Ovary (tissue), 7 donors: ENCODE measurements at regions not wholly inside any gene's neighbourhood (a gene's known extent, or its start where the extent isn't known, plus 50 kb on each side); places are given as distances from the start of the nearest gene placed in this dataset.

Experiments
- DNase-seq, 5 donors: peaks; one replicate each; pipeline ENCODE4 v3.0.0-alpha.2; 2019 to 2020
- H3K27ac ChIP-seq, 2 donors: fragments of 200-600 bp; one replicate each; pipeline versions ENCODE4 v1.5.1 to v1.8.0; 2019 to 2022
- H3K27me3 ChIP-seq: fragments of 200-600 bp; one replicate; pipeline ENCODE4 v1.8.0; 2022
- H3K36me3 ChIP-seq: fragments of 200-600 bp; sonication (generic); one replicate; pipeline ENCODE4 v1.5.1; 2019
- H3K4me1 ChIP-seq: one replicate; pipeline ENCODE4 v1.8.1; 2013; ENCODE audit warnings: mild to moderate bottlenecking, moderate library complexity; ENCODE audit not compliant: insufficient read depth
- H3K4me3 ChIP-seq: fragments of 200-600 bp; sonication (generic); one replicate; pipeline ENCODE4 v1.5.1; 2017
- H3K9me3 ChIP-seq, 2 donors: fragments of 200-600 bp in 1 of 2; sonication (generic) in 1 of 2; one replicate each; pipeline versions ENCODE4 v1.5.1 to v1.8.1; 2013 to 2019; ENCODE audit warnings: mild to moderate bottlenecking in 1 of 2, moderate library complexity in 1 of 2
- EP300 ChIP-seq: sonication (generic); formaldehyde crosslinking; IDR thresholded peaks from one replicate; pipeline ENCODE4 v1.6.1; 2017; ENCODE audit warnings: antibody characterized with exemption
- POLR2A ChIP-seq: fragments of 450-650 bp; IDR thresholded peaks from one replicate; pipeline ENCODE4 v1.6.1; 2017; ENCODE audit warnings: antibody characterized with exemption, mild to moderate bottlenecking, moderate library complexity
- WGBS, 3 donors: extraction: QIAGEN DNeasy Blood & Tissue Kit in 1 of 3; methylation state at CpG; one replicate each; pipeline versions ENCODE4 v1.1.5 to v1.1.7; 2013 to 2017; 5-methylcytosine and 5-hydroxymethylcytosine counted together
- intact Hi-C, 4 donors: fragments of 100-400 bp; cut with DNase I; formaldehyde crosslinking; loops; one replicate each; pipeline versions ENCODE4 v1.11.0 to v1.15.1; 2022 to 2023
- TF ChIP-seq, protein P1 (sequence below), 3 donors: fragments of 450-650 bp in 2 of 3; fragments of 200-600 bp in 1 of 3; IDR thresholded peaks; one replicate each; pipeline versions ENCODE4 v1.5.1 to v1.8.0; 2016 to 2022; ENCODE audit warnings: antibody characterized with exemption in 3 of 3, mild to moderate bottlenecking in 1 of 3
- donor health status: DM: no; HTN: no; CAD: no; lungs with moderate emphysema.
- donor health status: DM: no; HTN: no; CAD: no.
- donor health status: Bipolar disorder and iron deficiency.
- donor health status: DM: no; HTN: no; CAD: no.
- donor health status: DM: yes; HTN: yes; CAD: no.

DNA sequence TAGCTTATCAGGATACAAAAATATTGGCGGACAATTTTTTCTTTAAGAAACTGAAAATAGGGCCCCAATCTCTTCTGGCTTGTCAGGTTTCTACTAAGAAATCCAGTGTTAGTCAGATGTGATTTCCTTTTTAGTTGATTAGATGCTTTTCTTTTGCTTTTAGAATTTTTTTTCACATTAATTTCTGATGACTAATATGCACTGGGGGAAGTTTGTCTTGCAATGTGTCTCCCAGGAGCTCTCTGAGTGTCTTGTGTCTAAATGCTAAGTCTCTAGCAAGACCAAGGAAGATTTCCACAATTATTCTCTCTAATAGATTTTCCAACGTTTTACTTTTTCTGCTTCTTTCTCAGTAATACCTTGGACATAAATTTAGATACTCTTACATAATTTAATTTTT is 559.8 kb upstream of the TYRP1 start:
- TF ChIP-seq POLR2A (no peak), EP300 (no peak)
- TF ChIP-seq, protein P1, sequence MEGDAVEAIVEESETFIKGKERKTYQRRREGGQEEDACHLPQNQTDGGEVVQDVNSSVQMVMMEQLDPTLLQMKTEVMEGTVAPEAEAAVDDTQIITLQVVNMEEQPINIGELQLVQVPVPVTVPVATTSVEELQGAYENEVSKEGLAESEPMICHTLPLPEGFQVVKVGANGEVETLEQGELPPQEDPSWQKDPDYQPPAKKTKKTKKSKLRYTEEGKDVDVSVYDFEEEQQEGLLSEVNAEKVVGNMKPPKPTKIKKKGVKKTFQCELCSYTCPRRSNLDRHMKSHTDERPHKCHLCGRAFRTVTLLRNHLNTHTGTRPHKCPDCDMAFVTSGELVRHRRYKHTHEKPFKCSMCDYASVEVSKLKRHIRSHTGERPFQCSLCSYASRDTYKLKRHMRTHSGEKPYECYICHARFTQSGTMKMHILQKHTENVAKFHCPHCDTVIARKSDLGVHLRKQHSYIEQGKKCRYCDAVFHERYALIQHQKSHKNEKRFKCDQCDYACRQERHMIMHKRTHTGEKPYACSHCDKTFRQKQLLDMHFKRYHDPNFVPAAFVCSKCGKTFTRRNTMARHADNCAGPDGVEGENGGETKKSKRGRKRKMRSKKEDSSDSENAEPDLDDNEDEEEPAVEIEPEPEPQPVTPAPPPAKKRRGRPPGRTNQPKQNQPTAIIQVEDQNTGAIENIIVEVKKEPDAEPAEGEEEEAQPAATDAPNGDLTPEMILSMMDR (IDR thresholded peaks at IDR 0.05), result no peak
- no peaks in the 10 kb centered on the region for H3K27me3 ChIP-seq
- H3K4me1 ChIP-seq, result no peaks in the 10 kb centered on the region
- DNase-seq, result no peak
- H3K36me3 ChIP-seq, result no peaks in the 10 kb centered on the region
- intact Hi-C loops, result no loop called here
- WGBS, 3 donors, result 70 to 83% (median 81%) methylated on average over 2 of the region's 2 CpGs
- H3K9me3 ChIP-seq, result no peaks in the 10 kb centered on the region
- H3K27ac ChIP-seq, result no peak overlapping the region
- H3K4me3 ChIP-seq, result no peak overlapping the region

DNA sequence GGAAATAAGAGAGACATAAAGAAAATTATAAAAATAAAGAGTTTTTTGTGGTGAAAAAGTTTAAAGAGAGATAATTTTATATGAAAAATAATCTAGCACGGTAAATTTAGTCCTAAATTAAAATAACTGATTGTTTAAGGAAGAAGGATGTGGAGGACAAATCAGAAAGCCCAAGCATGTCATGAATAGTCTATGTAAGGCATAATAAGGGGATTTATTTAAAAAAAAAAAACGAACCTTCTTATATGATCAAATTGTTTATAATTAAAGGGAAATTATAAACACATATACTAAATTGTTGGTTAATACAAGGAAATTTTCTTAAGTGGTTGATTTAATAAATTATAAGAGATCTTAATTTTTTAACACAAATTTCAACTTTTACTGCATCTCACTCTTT is 551.8 kb upstream of the TYRP1 start:
- TF ChIP-seq, protein P1 (IDR thresholded peaks at IDR 0.05), result no peak
- TF ChIP-seq POLR2A (no peak), EP300 (no peak)
- WGBS, 3 donors, result 60 to 68% (median 65%) methylated on average over 2 of the region's 2 CpGs
- intact Hi-C loops, result loop anchor here in 1 of 4 donors (10.0 kb wide), 1 partner anchor 407 kb away; no protein-coding TSS in a partner anchor
- no peaks in the 10 kb centered on the region for H3K36me3 ChIP-seq
- no peak overlapping the region for H3K27ac ChIP-seq
- H3K4me3 ChIP-seq, result no peak overlapping the region
- no peaks in the 10 kb centered on the region for H3K9me3 ChIP-seq
- H3K4me1 ChIP-seq, result no peaks in the 10 kb centered on the region
- no peak for DNase-seq
- no peaks in the 10 kb centered on the region for H3K27me3 ChIP-seq

DNA sequence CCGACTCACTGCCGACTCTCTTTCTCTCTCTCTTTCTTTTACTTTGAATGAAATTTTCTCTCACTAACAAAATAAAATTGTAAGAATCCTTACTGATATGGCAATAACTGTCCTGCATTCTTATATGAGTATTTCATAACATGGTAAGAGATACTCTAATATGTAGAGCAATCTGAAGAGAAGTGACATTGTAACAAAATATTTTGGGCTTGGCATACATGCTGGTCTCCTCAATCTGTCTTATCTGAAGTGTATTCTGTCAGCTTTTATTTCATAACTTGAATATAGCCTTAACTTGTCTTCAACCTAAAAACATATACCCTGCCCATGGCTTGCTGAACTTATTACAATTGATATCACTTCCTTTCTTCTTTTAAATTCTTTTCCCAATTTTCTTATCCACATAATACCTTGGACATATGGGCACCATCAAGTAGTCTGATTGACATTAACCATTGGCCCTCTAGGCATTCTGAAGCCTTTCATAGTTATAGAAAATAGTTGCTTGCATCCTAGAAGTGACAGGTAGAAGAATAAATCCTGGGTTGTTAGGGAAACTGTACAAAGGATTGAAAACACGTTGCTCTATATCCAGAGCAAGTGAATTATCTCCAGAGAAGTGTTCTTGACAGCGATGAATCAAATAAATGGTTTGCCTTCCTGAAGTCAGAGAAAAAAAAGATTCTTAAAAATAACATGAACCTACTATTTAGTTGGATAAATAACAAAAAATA is 537.6 kb upstream of the TYRP1 start:
- H3K27ac ChIP-seq, result no peak overlapping the region
- no peaks in the 10 kb centered on the region for H3K9me3 ChIP-seq
- 62 to 68% (median 67%) methylated on average over 4 of the region's 4 CpGs for WGBS, 3 donors
- no peaks in the 10 kb centered on the region for H3K27me3 ChIP-seq
- DNase-seq, result no peak
- H3K4me1 ChIP-seq, result no peaks in the 10 kb centered on the region
- TF ChIP-seq EP300, result no peak
- TF ChIP-seq, protein P1 (IDR thresholded peaks at IDR 0.05), result no peak
- TF ChIP-seq POLR2A, result no peak
- H3K36me3 ChIP-seq, result no peaks in the 10 kb centered on the region
- intact Hi-C loops, result no loop called here
- H3K4me3 ChIP-seq, result no peak overlapping the region

DNA sequence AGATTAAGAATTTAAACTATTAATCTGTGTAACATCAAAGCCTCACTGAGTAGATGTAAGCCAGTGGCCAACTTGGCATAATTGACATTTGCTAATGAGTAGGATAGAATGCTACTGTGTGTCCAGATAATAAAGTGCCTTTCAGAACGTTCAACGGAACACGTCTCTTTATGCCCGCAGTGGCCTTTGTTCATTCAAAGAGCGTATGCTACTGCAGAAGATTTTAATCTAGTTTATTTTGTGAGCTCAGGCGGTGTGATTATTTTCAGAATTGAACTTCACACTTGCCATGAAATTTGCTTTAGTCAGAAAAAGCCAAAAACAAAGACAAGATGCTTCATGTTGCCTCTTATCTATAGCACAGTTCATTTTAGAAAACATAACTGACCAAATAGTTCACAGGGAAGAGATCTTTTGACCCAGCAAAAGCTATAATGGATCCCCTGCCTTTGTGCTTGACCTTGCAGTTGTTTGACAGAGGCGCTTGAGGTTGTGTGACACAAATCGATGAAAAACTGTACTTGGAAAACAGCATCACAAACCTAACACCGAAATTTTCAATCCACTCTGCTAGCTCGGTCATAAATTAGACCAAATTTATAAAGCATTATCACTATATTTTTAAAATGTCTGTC is 530.9 kb upstream of the TYRP1 start:
- Histone ChIP-seq H3K36me3 (no peaks in the 10 kb centered on the region), H3K9me3 (no peaks in the 10 kb centered on the region), H3K4me3 (no peak overlapping the region), H3K27me3 (no peaks in the 10 kb centered on the region), H3K4me1 (no peaks in the 10 kb centered on the region), H3K27ac (no peak overlapping the region)
- WGBS, 3 donors, result 60 to 76% (median 64%) methylated on average over 10 of the region's 10 CpGs
- DNase-seq, result no peak
- intact Hi-C loops, result no loop called here
- no peak for TF ChIP-seq EP300
- no peak for TF ChIP-seq POLR2A
